ENCODE measurements at regions not wholly inside any gene's neighbourhood (a gene's known extent, or its start where the extent isn't known, plus 50 kb on each side); places are given as distances from the start of the nearest gene placed in this dataset.

DNA sequence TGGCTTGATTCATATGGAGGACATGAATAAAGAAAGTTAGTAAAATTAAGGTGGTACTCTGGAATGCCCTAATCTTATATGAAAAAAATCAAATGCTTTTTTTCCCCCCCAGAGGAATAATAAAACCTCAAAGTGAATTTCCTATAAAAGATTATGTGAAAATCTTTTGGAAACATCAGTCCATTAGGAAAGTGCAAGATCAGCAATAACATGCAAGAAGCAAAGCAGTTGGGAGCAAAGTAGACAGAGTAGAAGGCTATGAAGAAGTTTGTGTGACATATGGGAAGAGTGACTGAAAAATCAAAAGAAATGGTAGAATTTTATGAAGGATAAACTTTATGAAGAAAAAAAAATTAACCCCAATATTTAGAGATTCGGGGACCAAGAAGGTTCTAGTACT, 998.0 kb upstream of the EPHA7 start:
- TF ChIP-seq, protein P1, sequence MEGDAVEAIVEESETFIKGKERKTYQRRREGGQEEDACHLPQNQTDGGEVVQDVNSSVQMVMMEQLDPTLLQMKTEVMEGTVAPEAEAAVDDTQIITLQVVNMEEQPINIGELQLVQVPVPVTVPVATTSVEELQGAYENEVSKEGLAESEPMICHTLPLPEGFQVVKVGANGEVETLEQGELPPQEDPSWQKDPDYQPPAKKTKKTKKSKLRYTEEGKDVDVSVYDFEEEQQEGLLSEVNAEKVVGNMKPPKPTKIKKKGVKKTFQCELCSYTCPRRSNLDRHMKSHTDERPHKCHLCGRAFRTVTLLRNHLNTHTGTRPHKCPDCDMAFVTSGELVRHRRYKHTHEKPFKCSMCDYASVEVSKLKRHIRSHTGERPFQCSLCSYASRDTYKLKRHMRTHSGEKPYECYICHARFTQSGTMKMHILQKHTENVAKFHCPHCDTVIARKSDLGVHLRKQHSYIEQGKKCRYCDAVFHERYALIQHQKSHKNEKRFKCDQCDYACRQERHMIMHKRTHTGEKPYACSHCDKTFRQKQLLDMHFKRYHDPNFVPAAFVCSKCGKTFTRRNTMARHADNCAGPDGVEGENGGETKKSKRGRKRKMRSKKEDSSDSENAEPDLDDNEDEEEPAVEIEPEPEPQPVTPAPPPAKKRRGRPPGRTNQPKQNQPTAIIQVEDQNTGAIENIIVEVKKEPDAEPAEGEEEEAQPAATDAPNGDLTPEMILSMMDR (IDR thresholded peaks at IDR 0.05): no peak
- no peak for TF ChIP-seq POLR2A (IDR thresholded peaks at IDR 0.05)

Data from tibial nerve (tissue), 3 donors.